K562 (cell line): ENCODE measurements at regions not wholly inside any gene's neighbourhood (a gene's known extent, or its start where the extent isn't known, plus 50 kb on each side); places are given as distances from the start of the nearest gene placed in this dataset.

ENCODE experiments used
- ATAC-seq: fragments of 200-7000 bp; cut with Tn5 transposase; 3 replicates; pipeline ENCODE4 v1.9.1; 2020; ENCODE audit warnings: moderate library complexity
- BruUV-seq: library from RNA; stranded (reverse); fragments of 400-500 nt; replicated peaks from 2 replicates; lab custom pipeline; 2021; lab: Mats Ljungman, UMichigan
- CTCF ChIA-PET: fragments of 300-600 bp; formaldehyde crosslinking; extraction: SDS; loops from one replicate; lab custom pipeline; 2021; ENCODE audit warnings: low intra/inter-chr PET ratio; lab: Yijun Ruan, JAX
- POLR2A ChIA-PET: fragments of 300-600, 350-650 bp; sonication (Branson Sonifier 250); formaldehyde crosslinking; extraction: SDS; loops from one replicate; lab custom pipeline; 2021; ENCODE audit warnings: antibody characterized with exemption, inconsistent platforms; lab: Yijun Ruan, JAX
- DNase-seq, 4 experiments: peaks; one replicate each; pipeline versions ENCODE4 v3.0.0 to v3.0.0-alpha.2; 2011 to 2018; ENCODE audit warnings: low spot score in 3 of 4, mixed read lengths in 3 of 4; ENCODE audit errors: extremely low read depth in 1 of 4
- FAIRE-seq: peaks from 2 replicates; lab custom pipeline; 2011; peaks lifted over from hg19 to GRCh38; lab: Jason Lieb, UNC
- H2AFZ ChIP-seq: 2 replicates; pipeline ENCODE4 v1.6.0; 2011; ENCODE audit warnings: low read depth, low read length, control low read depth, inconsistent platforms
- H3K27ac ChIP-seq: fragments of 200-600 bp; 3 replicates; pipeline ENCODE4 v1.8.0; 2011; ENCODE audit warnings: low read depth, mild to moderate bottlenecking, control low read depth, inconsistent platforms, low read length, moderate library complexity, mixed read lengths; ENCODE audit errors: extremely low read depth
- H3K27me3 ChIP-seq, 2 experiments: fragments of 300-600 bp in 1 of 2; 2 replicates in 1 of 2; 3 replicates in 1 of 2; pipeline versions ENCODE4 v1.6.0 to v1.8.0; 2011; ENCODE audit warnings: inconsistent platforms in 2 of 2, low read length in 2 of 2, mild to moderate bottlenecking in 1 of 2, mixed read lengths in 1 of 2, moderate library complexity in 1 of 2; ENCODE audit not compliant: control insufficient read depth in 2 of 2, insufficient read depth in 2 of 2
- H3K36me3 ChIP-seq: fragments of 300-600 bp; 3 replicates; pipeline ENCODE4 v1.8.0; 2011; ENCODE audit warnings: mild to moderate bottlenecking, low read length, inconsistent platforms; ENCODE audit not compliant: control insufficient read depth, insufficient read depth
- H3K4me1 ChIP-seq, 2 experiments: fragments of 200-600 bp in 1 of 2; replicated peaks in 1 of 2; 2 replicates in 1 of 2; 3 replicates in 1 of 2; pipeline versions ENCODE4 v1.5.1 to v1.8.0; 2011; ENCODE audit warnings: inconsistent platforms in 2 of 2, low read length in 2 of 2, mild to moderate bottlenecking in 1 of 2, mixed read lengths in 1 of 2, moderate library complexity in 1 of 2; ENCODE audit not compliant: control insufficient read depth in 2 of 2, insufficient read depth in 2 of 2
- H3K4me2 ChIP-seq: 2 replicates; pipeline ENCODE4 v1.6.1; 2011; ENCODE audit warnings: low read length, control low read depth, inconsistent platforms, mixed read lengths; ENCODE audit not compliant: insufficient read depth
- H3K4me3 ChIP-seq: fragments of 200-600 bp; sonication (generic), shearing (Covaris generic); 2 replicates; pipeline ENCODE4 v1.5.1; 2016; ENCODE audit warnings: control low read depth, inconsistent platforms
- H3K79me2 ChIP-seq: fragments of 200-600 bp; 3 replicates; pipeline ENCODE4 v1.8.0; 2011; ENCODE audit warnings: low read length, inconsistent platforms; ENCODE audit not compliant: control insufficient read depth, insufficient read depth
- H3K9ac ChIP-seq, 2 experiments: 2 replicates each; pipeline versions ENCODE4 v1.6.0 to v1.6.1; 2011; ENCODE audit warnings: low read depth in 2 of 2, low read length in 2 of 2, control low read depth in 1 of 2, inconsistent platforms in 1 of 2, mild to moderate bottlenecking in 1 of 2, mixed read lengths in 1 of 2; ENCODE audit not compliant: insufficient read depth in 1 of 2
- H3K9me1 ChIP-seq: one replicate; pipeline ENCODE4 v1.6.0; 2011; ENCODE audit warnings: inconsistent platforms, mild to moderate bottlenecking, low read length, moderate library complexity; ENCODE audit not compliant: control insufficient read depth, insufficient read depth
- H3K9me3 ChIP-seq: replicated peaks from 2 replicates; pipeline ENCODE4 v1.5.1; 2011; ENCODE audit warnings: low read depth, low read length, inconsistent platforms; ENCODE audit not compliant: control insufficient read depth, insufficient read depth
- H4K20me1 ChIP-seq: replicated peaks from 2 replicates; pipeline ENCODE4 v1.6.1; 2011; ENCODE audit warnings: low read length, inconsistent platforms, mixed read lengths; ENCODE audit not compliant: control insufficient read depth, insufficient read depth
- CBX3 ChIP-seq, 2 experiments: IDR thresholded peaks; 1 replicate in 1 of 2; 2 replicates in 1 of 2; pipeline ENCODE4 v1.6.1; 2012; ENCODE audit warnings: inconsistent platforms in 2 of 2, low read length in 2 of 2, borderline replicate concordance in 1 of 2, control low read depth in 1 of 2
- WGBS: fragments of 100-300 bp; shearing (Covaris generic); methylation state at CpG from one replicate; pipeline ENCODE4 v1.1.6; 2016; ENCODE audit warnings: low coverage, mixed read lengths; ENCODE audit not compliant: insufficient coverage; ENCODE audit errors: missing lambda C conversion rate; 5-methylcytosine and 5-hydroxymethylcytosine counted together
- in situ Hi-C: fragments of 300-500 bp; cut with MboI; formaldehyde crosslinking; loops from 4 replicates; pipeline ENCODE4 v1.15.0; 2018; ENCODE audit warnings: inconsistent platforms, mixed read lengths
- intact Hi-C: fragments of 100-400 bp; cut with micrococcal nuclease; formaldehyde crosslinking; loops from 2 replicates; pipeline ENCODE4 v1.14.2; 2022
- TF ChIP-seq, protein P1 (sequence below), 2 experiments: fragments of 450-650 bp in 1 of 2; sonication (generic) in 1 of 2; formaldehyde crosslinking in 1 of 2; IDR thresholded peaks; 2 replicates each; pipeline versions ENCODE4 v1.7.1 to v1.9.0; 2016 to 2022; ENCODE audit warnings: inconsistent platforms in 1 of 2, mild to moderate bottlenecking in 1 of 2, missing genetic modification reagents in 1 of 2

DNA sequence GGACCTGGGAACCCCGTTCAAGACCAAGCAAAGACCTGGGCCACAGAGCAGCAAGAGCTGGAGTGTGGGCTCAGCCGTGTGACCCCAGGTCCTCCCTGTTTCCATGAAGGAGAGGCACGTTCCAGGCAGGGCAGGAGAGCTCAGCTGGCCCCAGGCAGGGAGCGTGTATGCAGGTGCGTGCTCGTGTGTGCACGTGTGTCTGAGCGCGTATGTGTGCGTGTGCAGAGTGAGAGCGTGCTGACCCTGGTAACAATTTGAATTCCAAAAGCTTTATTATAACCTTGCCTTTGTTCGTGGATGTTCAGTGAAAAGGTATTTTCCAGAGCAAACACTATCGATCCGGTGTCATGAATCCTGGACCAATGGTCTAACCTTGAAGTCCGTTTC, 54.6 kb downstream of the FOXL3 start:
- ATAC-seq (no peak), FAIRE-seq (no peak), DNase-seq (no peak)
- ChIA-PET CTCF (no interaction called here), POLR2A (interaction anchor here (0.7 kb wide), 1 partner anchor 14 kb away, joined by 3 read pairs; no protein-coding TSS in a partner anchor)
- 45% methylated on average over 15 of the region's 15 CpGs for WGBS
- no peak overlapping the region for H3K4me3 ChIP-seq
- H3K27ac ChIP-seq, result no peak overlapping the region
- BruUV-seq, result no TSS peak
- intact Hi-C loops (no loop called here), in situ Hi-C loops (no loop called here)
- 0 out of 2 replicates have a peak, but pooled peaks cover 10% of the 10 kb centered on the region for H4K20me1 ChIP-seq
- no peak overlapping the region for H2AFZ ChIP-seq
- peaks cover 19 to 52% of the 10 kb centered on the region in 2 experiments for H3K27me3 ChIP-seq
- TF ChIP-seq, protein P1, sequence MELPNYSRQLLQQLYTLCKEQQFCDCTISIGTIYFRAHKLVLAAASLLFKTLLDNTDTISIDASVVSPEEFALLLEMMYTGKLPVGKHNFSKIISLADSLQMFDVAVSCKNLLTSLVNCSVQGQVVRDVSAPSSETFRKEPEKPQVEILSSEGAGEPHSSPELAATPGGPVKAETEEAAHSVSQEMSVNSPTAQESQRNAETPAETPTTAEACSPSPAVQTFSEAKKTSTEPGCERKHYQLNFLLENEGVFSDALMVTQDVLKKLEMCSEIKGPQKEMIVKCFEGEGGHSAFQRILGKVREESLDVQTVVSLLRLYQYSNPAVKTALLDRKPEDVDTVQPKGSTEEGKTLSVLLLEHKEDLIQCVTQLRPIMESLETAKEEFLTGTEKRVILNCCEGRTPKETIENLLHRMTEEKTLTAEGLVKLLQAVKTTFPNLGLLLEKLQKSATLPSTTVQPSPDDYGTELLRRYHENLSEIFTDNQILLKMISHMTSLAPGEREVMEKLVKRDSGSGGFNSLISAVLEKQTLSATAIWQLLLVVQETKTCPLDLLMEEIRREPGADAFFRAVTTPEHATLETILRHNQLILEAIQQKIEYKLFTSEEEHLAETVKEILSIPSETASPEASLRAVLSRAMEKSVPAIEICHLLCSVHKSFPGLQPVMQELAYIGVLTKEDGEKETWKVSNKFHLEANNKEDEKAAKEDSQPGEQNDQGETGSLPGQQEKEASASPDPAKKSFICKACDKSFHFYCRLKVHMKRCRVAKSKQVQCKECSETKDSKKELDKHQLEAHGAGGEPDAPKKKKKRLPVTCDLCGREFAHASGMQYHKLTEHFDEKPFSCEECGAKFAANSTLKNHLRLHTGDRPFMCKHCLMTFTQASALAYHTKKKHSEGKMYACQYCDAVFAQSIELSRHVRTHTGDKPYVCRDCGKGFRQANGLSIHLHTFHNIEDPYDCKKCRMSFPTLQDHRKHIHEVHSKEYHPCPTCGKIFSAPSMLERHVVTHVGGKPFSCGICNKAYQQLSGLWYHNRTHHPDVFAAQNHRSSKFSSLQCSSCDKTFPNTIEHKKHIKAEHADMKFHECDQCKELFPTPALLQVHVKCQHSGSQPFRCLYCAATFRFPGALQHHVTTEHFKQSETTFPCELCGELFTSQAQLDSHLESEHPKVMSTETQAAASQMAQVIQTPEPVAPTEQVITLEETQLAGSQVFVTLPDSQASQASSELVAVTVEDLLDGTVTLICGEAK (IDR thresholded peaks at IDR 0.05), result peak; percentile 87
- TF ChIP-seq, protein P1 (CRISPR knock-in tag; IDR thresholded peaks at IDR 0.05), result peak; percentile 86
- no peak for TF ChIP-seq CBX3 (IDR thresholded peaks at IDR 0.05; ENCODE audit: borderline replicate concordance in 1 of 2, low read length in 2 of 2)
- no peaks in the 10 kb centered on the region for H3K9me3 ChIP-seq
- H3K36me3 ChIP-seq, result no peaks in the 10 kb centered on the region
- H3K4me2 ChIP-seq, result no peak overlapping the region
- H3K9ac ChIP-seq, result no peak overlapping the region
- H3K9me1 ChIP-seq, result peaks cover 5% of the 10 kb centered on the region
- no peaks in the 10 kb centered on the region for H3K79me2 ChIP-seq
- peaks cover 11 to 53% of the 10 kb centered on the region in 2 experiments; a peak in 4 of 5 replicates for H3K4me1 ChIP-seq
